HL-60 (cell line): ENCODE measurements at regions not wholly inside any gene's neighbourhood (a gene's known extent, or its start where the extent isn't known, plus 50 kb on each side); places are given as distances from the start of the nearest gene placed in this dataset.

Experiments used
- DNase-seq, 2 experiments: peaks; one replicate each; pipeline ENCODE4 v3.0.0-alpha.2; 2010 to 2020; ENCODE audit warnings: low read depth in 1 of 2, low spot score in 1 of 2
- H3K27ac ChIP-seq: fragments of 250-450 bp; sonication (Bioruptor Pico); replicated peaks from 2 replicates; pipeline ENCODE4 v1.5.1; 2020; ENCODE audit warnings: mild to moderate bottlenecking, moderate library complexity
- H3K27me3 ChIP-seq: fragments of 250-450 bp; sonication (Bioruptor Pico); 2 replicates; pipeline ENCODE4 v1.5.1; 2021; ENCODE audit warnings: mild to moderate bottlenecking, moderate library complexity; ENCODE audit not compliant: insufficient read depth, poor library complexity, severe bottlenecking
- H3K4me3 ChIP-seq: replicated peaks from 2 replicates; pipeline ENCODE4 v1.5.1; 2011; ENCODE audit warnings: mild to moderate bottlenecking, control low read depth, low read length; ENCODE audit not compliant: insufficient read depth
- GABPA ChIP-seq: IDR thresholded peaks from 2 replicates; pipeline ENCODE4 v1.6.1; 2012; ENCODE audit warnings: low read depth
- POLR2AphosphoS5 ChIP-seq: IDR thresholded peaks from 2 replicates; pipeline ENCODE4 v1.6.1; 2012; ENCODE audit warnings: low read depth
- SPI1 ChIP-seq: IDR thresholded peaks from 2 replicates; pipeline ENCODE4 v1.6.1; 2012; ENCODE audit warnings: low read depth, mild to moderate bottlenecking, borderline replicate concordance
- TF ChIP-seq, protein P1 (sequence below): IDR thresholded peaks from one replicate; pipeline ENCODE4 v1.5.1; 2011; ENCODE audit warnings: low read length, control low read depth, inconsistent platforms; ENCODE audit not compliant: insufficient read depth
- TF ChIP-seq, protein P2 (sequence below): IDR thresholded peaks from 2 replicates; pipeline ENCODE4 v1.6.1; 2012; ENCODE audit warnings: low read depth; ENCODE audit not compliant: insufficient replicate concordance

DNA sequence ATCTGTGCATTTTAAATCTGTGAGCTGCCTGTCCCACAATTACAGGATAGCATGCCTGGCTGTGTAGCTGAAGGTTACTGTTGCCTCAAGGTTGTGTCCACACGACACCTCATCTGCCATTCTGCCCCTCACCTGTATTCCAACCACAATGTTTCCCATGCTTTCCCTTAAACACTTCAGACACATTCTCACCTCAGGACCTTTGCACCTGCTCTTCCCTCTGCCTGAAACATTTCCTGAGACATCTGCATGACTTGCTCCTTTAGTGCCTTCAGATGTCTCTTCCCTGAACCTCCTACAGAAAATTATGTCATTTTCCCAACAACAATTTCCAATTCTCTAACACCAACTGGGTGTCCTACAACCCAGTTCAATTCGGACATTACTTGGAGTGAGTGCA is 120.4 kb downstream of the ZNF608 start:
- TF ChIP-seq, protein P1, sequence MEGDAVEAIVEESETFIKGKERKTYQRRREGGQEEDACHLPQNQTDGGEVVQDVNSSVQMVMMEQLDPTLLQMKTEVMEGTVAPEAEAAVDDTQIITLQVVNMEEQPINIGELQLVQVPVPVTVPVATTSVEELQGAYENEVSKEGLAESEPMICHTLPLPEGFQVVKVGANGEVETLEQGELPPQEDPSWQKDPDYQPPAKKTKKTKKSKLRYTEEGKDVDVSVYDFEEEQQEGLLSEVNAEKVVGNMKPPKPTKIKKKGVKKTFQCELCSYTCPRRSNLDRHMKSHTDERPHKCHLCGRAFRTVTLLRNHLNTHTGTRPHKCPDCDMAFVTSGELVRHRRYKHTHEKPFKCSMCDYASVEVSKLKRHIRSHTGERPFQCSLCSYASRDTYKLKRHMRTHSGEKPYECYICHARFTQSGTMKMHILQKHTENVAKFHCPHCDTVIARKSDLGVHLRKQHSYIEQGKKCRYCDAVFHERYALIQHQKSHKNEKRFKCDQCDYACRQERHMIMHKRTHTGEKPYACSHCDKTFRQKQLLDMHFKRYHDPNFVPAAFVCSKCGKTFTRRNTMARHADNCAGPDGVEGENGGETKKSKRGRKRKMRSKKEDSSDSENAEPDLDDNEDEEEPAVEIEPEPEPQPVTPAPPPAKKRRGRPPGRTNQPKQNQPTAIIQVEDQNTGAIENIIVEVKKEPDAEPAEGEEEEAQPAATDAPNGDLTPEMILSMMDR = no peak
- TF ChIP-seq POLR2AphosphoS5 (no peak), GABPA (no peak), SPI1 (no peak)
- TF ChIP-seq, protein P2, sequence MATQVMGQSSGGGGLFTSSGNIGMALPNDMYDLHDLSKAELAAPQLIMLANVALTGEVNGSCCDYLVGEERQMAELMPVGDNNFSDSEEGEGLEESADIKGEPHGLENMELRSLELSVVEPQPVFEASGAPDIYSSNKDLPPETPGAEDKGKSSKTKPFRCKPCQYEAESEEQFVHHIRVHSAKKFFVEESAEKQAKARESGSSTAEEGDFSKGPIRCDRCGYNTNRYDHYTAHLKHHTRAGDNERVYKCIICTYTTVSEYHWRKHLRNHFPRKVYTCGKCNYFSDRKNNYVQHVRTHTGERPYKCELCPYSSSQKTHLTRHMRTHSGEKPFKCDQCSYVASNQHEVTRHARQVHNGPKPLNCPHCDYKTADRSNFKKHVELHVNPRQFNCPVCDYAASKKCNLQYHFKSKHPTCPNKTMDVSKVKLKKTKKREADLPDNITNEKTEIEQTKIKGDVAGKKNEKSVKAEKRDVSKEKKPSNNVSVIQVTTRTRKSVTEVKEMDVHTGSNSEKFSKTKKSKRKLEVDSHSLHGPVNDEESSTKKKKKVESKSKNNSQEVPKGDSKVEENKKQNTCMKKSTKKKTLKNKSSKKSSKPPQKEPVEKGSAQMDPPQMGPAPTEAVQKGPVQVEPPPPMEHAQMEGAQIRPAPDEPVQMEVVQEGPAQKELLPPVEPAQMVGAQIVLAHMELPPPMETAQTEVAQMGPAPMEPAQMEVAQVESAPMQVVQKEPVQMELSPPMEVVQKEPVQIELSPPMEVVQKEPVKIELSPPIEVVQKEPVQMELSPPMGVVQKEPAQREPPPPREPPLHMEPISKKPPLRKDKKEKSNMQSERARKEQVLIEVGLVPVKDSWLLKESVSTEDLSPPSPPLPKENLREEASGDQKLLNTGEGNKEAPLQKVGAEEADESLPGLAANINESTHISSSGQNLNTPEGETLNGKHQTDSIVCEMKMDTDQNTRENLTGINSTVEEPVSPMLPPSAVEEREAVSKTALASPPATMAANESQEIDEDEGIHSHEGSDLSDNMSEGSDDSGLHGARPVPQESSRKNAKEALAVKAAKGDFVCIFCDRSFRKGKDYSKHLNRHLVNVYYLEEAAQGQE = no peak
- no peak overlapping the region for H3K4me3 ChIP-seq
- H3K27ac ChIP-seq = no peak overlapping the region
- H3K27me3 ChIP-seq = no peaks in the 10 kb centered on the region
- DNase-seq = no peak

DNA sequence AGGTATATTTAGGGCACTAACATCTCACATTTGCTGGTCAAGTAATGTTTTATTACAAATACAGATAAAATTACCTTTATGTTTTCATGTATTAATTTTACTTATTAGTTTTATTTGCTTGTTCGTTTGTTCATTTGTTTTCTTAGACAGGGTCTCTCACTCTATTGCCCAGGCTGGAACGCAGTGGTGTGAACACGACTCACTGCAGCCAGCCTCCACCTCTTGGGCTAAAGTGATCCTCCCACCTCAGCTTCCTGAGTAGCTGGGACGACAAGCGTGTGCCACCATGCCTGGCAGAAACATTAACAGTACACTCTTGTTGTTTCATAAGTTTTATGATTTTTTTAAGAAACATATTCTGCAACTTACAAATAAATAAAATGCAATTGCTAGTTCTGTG is 123.2 kb downstream of the ZNF608 start:
- TF ChIP-seq, protein P2 = no peak
- TF ChIP-seq GABPA (no peak), POLR2AphosphoS5 (no peak), SPI1 (no peak)
- TF ChIP-seq, protein P1 = no peak
- DNase-seq = no peak
- no peaks in the 10 kb centered on the region for H3K27me3 ChIP-seq
- H3K27ac ChIP-seq = no peak overlapping the region
- H3K4me3 ChIP-seq = no peak overlapping the region

DNA sequence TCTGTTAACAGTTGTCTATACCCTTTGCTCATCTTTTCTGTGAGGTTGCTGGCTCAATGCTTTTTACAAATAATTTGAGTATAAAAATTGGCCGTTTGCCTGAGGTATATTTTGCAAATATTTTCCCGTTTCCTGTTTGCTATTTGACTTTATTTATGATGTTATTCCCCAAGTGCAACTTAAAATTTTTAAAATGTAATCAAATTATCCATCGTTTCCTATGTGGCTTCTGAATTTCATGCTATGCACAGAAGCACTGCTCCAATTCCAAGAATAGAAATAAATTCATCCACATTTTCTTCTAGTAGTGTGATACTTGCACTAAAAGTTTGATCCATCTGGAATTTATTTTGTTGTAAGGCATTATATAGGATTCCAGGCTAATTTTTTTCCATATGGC is 123.6 kb downstream of the ZNF608 start:
- TF ChIP-seq, protein P1 = no peak
- no peak for TF ChIP-seq GABPA
- TF ChIP-seq SPI1 = no peak
- TF ChIP-seq, protein P2 = no peak
- TF ChIP-seq POLR2AphosphoS5 = no peak
- no peak for DNase-seq
- Histone ChIP-seq H3K27me3 (no peaks in the 10 kb centered on the region), H3K4me3 (no peak overlapping the region), H3K27ac (no peak overlapping the region)
